ENCODE measurements at regions not wholly inside any gene's neighbourhood (a gene's known extent, or its start where the extent isn't known, plus 50 kb on each side); places are given as distances from the start of the nearest gene placed in this dataset.

DNA sequence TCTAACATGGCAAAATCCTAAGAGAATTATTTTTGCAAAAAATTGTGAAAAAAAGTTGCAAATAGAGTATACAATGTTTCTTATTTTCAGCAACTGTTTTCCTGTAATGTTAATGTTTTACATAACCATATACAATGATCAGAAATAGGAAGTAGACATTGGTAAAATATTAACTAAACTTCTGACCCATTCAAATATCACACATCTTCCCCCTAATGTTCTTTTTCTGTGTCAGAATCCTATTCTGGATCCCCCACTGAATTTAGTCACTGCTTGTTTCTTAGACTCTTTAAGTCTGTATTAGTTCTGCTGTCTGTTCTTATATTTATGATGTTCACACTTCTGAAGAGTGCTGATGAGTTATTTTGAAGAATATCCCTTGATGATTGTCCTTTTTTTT is 62.0 kb downstream of the HFE start:
- DNase-seq: no peak

GRCh38 chr6:26152226-26153101 is 65.2 kb downstream of the HFE start:
- DNase-seq: no peak

GRCh38 chr6:26155061-26155930 is 68.1 kb downstream of the HFE start:
- no peak for DNase-seq

DNA sequence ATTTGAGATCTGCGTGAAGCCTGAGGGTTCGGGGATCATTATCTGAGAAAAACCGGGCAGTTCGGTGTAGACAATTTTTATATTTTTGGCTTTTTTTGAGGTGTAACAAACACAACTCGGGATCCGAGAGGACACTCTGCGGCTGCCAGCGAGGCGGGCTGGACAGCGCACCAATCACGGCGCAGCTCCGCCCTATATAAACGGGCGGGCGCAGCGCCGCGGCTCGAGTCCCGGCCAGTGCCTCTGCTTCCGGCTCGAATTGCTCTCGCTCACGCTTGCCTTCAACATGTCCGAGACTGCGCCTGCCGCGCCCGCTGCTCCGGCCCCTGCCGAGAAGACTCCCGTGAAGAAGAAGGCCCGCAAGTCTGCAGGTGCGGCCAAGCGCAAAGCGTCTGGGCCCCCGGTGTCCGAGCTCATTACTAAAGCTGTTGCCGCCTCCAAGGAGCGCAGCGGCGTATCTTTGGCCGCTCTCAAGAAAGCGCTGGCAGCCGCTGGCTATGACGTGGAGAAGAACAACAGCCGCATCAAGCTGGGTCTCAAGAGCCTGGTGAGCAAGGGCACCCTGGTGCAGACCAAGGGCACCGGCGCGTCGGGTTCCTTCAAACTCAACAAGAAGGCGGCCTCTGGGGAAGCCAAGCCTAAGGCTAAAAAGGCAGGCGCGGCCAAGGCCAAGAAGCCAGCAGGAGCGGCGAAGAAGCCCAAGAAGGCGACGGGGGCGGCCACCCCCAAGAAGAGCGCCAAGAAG is 69.0 kb downstream of the HFE start:
- DNase-seq: peak; percentile 84

GRCh38 chr6:26156850-26157250 is 69.6 kb downstream of the HFE start:
- no peak for DNase-seq

DNA sequence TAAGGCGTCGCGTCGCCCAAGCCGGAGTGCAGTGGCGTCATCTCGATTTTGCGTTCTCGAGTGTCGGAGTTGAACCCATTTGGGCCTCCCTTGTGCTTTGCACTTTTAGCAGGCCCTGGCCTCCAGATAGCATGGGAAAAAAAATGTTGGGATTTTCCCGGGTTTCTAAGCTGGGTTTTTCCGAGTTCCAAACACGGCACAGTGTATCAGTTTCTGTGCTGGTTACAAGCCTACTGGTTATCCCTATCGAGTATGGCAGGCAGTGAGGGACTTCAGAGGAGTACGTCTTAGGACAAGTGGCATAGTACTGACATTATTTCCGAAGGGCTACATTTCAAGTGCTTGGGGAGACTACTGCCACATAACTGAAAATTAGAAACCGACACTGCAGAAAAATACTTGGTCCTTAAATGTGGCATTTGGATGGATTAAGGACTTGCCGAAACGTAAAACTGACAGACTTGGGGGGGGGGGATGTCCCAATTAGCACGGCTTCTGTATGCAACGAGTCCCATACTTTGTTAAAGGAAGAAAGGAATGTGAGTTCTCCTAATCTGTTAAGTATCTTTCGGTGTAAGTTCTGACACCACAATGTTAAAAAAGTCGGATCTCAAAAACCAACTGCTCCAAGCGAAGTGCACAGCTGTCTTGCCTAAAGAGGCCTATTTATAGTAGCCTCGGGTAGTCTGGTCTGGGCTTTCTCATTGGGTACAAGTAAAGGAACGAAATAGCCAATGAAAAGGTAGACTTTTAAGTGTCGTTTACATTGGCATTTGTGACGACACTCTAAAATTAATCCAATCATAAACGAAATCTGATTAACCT is 70.2 kb downstream of the HFE start:
- DNase-seq: no peak

DNA sequence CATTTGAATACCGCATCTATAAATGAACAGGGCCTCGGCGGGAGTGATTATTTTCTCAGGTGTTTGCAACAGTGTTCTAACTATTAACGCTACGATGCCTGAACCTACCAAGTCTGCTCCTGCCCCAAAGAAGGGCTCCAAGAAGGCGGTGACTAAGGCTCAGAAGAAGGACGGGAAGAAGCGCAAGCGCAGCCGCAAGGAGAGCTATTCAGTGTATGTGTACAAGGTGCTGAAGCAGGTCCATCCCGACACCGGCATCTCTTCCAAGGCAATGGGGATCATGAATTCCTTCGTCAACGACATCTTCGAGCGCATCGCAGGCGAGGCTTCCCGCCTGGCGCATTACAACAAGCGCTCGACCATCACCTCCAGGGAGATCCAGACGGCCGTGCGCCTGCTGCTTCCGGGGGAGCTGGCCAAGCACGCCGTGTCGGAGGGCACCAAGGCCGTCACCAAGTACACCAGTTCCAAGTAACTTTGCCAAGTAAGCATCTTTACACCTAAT is 70.9 kb downstream of the HFE start:
- DNase-seq: peak; percentile 55

DNA sequence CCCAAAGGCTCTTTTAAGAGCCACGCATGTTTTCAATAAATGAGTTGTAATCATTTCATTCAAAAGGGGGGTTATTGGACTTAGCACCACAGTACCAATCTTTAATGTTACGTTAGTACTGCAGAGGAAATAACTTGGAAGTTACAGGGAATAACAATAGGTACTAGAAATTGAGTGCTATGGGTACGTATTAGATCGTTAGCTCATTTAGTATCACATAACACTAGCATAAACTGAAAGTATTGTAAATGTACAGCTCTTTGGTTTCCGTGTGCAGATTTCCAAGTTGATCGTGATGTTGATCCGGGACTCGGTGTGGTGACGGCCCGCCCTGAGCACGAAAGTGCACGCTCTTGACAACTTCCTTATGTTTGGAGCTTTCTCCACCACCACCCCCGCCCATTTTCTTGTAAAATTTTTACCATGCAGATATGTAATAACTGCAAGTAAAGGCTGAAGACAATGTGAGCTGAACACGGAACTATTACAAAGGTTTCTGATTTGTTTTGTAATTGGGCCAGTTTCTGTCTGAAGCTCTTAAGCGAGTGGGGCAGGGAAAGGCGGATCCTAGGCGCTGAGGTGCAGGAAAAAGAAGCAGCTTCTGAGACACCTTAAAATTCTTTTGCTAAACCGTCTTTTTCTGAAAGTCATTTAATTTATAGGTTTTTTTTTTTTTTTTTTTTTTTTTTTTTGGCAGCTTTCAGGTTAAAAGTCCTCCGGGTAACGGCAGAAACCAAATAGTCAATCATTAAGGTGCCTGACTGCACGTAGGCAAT is 71.5 kb downstream of the HFE start:
- DNase-seq: no peak

GRCh38 chr6:26159357-26160273 is 72.4 kb downstream of the HFE start:
- DNase-seq: no peak

DNA sequence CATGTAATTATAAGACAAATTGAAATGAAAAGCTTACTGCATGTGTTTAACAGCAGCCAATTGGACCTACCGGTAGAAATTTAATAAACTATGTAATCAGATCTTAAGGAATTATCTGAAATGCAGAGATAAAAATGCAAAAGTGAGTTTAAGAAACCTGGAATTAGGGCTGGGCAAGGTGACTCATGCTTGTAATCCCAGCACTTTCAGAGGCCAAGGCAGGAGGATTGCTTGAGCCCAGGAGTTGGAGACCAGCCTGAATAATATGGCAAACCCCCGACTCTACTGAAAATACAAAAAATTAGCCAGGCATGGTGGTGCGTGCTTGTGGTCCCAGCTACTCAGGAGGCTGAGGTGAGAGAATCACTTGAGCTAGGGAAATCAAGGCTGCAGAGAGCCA is 74.1 kb downstream of the HFE start:
- DNase-seq: no peak

DNA sequence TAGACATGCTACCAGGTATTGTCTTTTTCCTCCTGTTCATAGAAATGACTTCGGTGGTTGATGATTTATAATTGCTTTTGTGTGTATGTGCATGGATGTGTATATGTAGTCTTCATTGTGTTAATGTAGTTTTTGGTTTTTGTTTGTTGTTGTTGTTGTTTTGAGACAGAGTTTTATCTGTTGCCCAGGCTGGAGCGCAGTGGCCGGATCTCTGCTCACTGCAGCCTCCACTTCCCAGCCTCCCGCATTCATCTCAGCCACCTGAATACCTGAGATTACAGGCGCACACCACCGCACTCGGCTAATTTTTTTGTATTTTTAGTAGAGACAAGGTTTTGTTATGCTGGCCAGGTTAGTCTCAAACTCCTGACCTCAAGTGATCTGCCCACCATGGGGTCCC is 75.2 kb downstream of the HFE start:
- no peak for DNase-seq

GRCh38 chr6:26163427-26164119 is 76.3 kb downstream of the HFE start:
- DNase-seq: no peak

DNA sequence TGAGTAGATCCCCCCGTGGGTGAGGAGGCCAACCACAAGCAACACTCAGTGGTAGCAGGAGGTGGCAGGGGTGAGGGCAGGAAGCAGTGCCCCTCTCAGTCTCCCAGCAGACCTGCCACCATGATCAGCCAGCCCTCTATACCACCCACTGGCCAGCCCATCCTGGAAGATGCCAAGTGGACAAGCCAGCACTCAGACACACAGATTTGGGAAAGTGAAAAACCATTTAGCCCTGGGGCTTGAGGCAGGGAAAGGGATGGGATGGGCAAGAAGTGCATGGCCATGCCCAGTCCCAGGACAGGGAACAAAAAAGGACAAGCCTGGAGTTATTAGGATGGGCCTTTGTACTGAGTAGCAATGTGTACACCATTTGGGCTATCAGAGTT is 76.9 kb downstream of the HFE start:
- DNase-seq: no peak

GRCh38 chr6:26165261-26165790 is 78.1 kb downstream of the HFE start:
- no peak for DNase-seq

DNA sequence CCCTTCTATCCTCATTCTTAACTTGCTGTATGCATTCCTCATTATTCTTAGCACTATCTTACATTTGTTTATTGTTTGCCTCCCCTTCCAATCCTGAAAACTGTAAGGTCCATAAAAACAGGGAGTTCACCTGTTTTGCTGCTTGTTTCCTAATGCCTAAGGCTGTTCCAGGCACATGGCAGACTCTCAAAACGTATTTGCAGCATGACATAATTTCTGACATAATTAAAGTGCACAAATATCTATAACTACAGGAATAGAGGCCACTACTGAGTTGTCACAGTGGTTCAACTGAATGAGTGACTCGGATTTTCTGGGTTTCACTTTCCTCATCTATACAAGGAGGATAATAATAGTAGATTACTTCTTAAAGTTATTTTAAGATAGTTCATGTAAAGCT is 83.0 kb downstream of the HFE start:
- no peak for DNase-seq

GRCh38 chr6:26170951-26171841 is 84.0 kb downstream of the HFE start:
- DNase-seq: no peak

DNA sequence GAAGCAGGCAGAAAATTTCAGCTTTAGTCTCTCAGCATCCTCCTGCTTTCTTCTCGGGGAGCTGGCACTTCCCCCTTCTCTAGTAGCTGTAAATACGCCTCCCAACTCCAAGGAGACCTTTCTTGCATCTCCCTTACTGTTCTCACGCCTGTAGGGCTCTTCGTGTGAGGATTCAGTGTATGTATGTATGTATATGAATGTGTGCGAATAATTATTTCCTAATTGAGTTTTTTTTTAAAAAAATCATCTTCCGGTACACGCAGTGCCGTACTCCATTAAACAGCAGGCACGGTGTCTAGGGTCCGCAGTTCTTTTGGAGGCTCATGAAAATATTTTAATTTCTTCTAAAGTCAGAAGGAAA is 85.4 kb downstream of the HFE start:
- DNase-seq: no peak

- no peak for DNase-seq
Measured at GRCh38 chr6:26173836-26174145, 86.6 kb downstream of the HFE start.

- DNase-seq: no peak
Measured at GRCh38 chr6:26175033-26175427, 87.8 kb downstream of the HFE start.
